BJ (cell line): ENCODE measurements at regions not wholly inside any gene's neighbourhood (a gene's known extent, or its start where the extent isn't known, plus 50 kb on each side); places are given as distances from the start of the nearest gene placed in this dataset.

Experiments
- CTCF ChIA-PET: fragments of 350-600 bp; formaldehyde crosslinking; extraction: SDS; loops from one replicate; lab custom pipeline; 2021; ENCODE audit warnings: antibody characterized with exemption, inconsistent platforms; lab: Yijun Ruan, JAX
- POLR2A ChIA-PET: fragments of 300-600 bp; sonication (Branson Sonifier 250); formaldehyde crosslinking; extraction: SDS; loops from one replicate; lab custom pipeline; 2021; ENCODE audit warnings: antibody characterized with exemption; lab: Charles Lee
- DNase-seq: peaks from one replicate; pipeline ENCODE4 v3.0.0-alpha.2; 2011; ENCODE audit warnings: low read depth
- H3K27me3 ChIP-seq: 2 replicates; pipeline ENCODE4 v1.6.0; 2011; ENCODE audit warnings: low read length; ENCODE audit not compliant: control insufficient read depth, insufficient read depth
- H3K36me3 ChIP-seq: 2 replicates; pipeline ENCODE4 v1.5.1; 2011; ENCODE audit warnings: low read length; ENCODE audit not compliant: control insufficient read depth, insufficient read depth
- H3K4me3 ChIP-seq: 2 replicates; pipeline ENCODE4 v1.5.1; 2011; ENCODE audit warnings: low read depth, mild to moderate bottlenecking, control low read depth, low read length
- TF ChIP-seq, protein P1 (sequence below): IDR thresholded peaks from 2 replicates; pipeline ENCODE4 v1.5.1; 2011; ENCODE audit warnings: low read depth, mild to moderate bottlenecking, control low read depth, inconsistent platforms, low read length, moderate library complexity; ENCODE audit not compliant: insufficient read depth

DNA sequence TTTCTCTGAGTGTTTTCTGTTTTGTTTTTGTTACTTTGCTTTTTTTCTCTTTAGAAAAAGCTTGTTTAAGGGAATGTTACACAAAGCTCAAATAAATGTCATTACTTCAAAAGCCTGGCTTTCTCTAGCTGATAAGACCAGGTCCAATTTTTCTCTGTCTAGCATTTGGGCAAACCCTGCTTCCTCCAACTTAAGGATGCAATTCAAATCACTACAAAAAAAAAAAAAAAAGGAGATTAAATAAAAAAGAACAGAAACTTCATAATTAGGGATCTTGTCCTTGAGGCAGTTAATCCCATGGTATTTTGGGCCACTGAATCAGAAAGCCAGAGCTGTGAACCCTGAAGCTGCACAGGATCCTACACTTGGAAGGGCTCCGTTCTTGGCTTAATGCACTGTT is 480.8 kb upstream of the KIRREL3 start:
- POLR2A ChIA-PET: no interaction called here
- DNase-seq: no peak

DNA sequence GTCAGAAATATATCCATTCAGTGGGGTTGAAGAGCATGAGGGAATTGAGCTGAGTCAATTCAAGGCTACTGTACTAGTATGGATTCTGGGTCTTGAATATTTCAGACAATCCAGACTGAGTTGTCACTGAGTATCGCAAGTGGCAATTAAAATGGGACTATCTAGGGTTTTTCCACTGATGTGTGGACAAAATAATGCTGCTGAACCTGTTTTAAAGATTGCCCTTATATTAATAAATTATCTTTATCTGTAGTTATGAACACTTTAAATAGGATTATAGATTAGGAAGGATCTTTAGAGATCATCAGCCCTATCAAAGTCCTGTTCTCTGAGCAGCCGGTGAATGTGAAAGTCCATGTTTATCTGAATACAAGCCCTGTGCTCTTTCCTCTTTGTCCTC is 478.3 kb upstream of the KIRREL3 start:
- POLR2A ChIA-PET: no interaction called here
- no peaks in the 10 kb centered on the region for H3K36me3 ChIP-seq
- DNase-seq: no peak
- CTCF ChIA-PET: no interaction called here
- H3K4me3 ChIP-seq: no peak overlapping the region
- H3K27me3 ChIP-seq: no peaks in the 10 kb centered on the region; the same call in 1 of the 2 replicates
- TF ChIP-seq, protein P1, sequence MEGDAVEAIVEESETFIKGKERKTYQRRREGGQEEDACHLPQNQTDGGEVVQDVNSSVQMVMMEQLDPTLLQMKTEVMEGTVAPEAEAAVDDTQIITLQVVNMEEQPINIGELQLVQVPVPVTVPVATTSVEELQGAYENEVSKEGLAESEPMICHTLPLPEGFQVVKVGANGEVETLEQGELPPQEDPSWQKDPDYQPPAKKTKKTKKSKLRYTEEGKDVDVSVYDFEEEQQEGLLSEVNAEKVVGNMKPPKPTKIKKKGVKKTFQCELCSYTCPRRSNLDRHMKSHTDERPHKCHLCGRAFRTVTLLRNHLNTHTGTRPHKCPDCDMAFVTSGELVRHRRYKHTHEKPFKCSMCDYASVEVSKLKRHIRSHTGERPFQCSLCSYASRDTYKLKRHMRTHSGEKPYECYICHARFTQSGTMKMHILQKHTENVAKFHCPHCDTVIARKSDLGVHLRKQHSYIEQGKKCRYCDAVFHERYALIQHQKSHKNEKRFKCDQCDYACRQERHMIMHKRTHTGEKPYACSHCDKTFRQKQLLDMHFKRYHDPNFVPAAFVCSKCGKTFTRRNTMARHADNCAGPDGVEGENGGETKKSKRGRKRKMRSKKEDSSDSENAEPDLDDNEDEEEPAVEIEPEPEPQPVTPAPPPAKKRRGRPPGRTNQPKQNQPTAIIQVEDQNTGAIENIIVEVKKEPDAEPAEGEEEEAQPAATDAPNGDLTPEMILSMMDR: no peak

More for the DNA sequence above, 480.8 kb upstream of the KIRREL3 start:
- H3K4me3 ChIP-seq: no peak overlapping the region
- CTCF ChIA-PET: interaction anchor here (2.2 kb wide), 1 partner anchor 12 kb away, joined by 5 read pairs; no protein-coding TSS in a partner anchor
- no peaks in the 10 kb centered on the region for H3K36me3 ChIP-seq
- TF ChIP-seq, protein P1: no peak
- H3K27me3 ChIP-seq: no peaks in the 10 kb centered on the region

DNA sequence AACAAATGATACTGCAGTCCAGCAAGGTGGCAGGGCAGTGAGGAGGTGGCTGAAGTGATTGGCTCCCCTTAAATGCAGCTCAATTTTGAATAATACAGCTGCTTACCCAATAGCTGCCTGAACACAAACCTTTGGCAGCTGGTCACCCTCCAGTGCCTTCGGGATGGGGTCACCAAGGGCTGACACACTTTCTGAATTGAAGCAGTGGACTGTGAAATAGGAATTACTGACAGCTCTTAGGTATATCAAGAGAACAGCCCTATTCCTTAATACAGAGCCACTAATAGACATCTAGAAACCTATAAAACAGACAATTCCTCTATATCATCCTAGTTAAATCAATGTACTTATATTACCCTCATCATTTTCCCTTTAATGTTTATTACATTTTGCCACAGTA is 474.2 kb upstream of the KIRREL3 start:
- no peak for DNase-seq
- ChIA-PET CTCF (no interaction called here), POLR2A (no interaction called here)
- Histone ChIP-seq H3K27me3 (no peaks in the 10 kb centered on the region; the same call in 1 of the 2 replicates), H3K36me3 (no peaks in the 10 kb centered on the region), H3K4me3 (no peak overlapping the region)
- TF ChIP-seq, protein P1: no peak

DNA sequence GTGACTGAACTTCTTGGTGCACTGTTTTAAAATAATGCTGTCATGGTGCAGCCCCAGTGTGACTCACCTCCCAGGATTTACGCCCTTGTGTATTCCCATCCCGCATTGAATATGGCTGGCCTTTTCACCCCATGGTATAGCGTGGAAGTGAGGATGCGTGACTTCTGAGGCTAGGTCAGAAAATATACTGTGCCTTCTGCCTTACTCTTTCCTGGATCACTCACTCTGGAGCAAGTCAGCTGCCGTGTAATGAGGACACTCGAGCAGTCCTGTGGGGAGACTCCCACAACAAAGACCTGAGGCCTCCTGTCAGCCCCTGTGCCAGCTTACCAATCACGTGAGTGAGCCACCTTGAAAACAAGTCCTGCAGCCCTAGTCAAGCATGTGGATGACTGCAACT is 471.9 kb upstream of the KIRREL3 start:
- no peak for DNase-seq
- TF ChIP-seq, protein P1: no peak
- CTCF ChIA-PET: interaction anchor here (0.8 kb wide), 1 partner anchor 294 kb away, joined by 3 read pairs; no protein-coding TSS in a partner anchor
- Histone ChIP-seq H3K36me3 (no peaks in the 10 kb centered on the region), H3K27me3 (no peaks in the 10 kb centered on the region; the same call in 1 of the 2 replicates), H3K4me3 (no peak overlapping the region)
- POLR2A ChIA-PET: no interaction called here

DNA sequence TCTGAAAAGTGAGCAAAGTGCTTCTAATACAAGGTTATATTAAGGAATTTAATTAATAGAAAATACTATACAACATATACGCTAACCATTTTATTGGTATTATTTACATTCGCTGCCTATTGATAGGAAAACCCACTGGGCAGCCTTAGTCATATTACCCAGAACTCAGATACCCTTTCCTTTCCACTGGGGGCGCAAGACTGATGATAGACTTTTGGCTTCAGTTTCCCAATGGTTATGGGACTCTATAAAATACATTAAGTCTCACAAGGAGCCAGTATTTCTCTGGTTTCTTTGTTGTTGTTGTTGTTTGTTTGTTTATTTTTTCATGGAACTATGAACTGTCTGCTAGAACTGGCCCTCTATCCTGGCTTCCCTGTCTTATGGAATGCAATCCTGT is 471.1 kb upstream of the KIRREL3 start:
- no peak overlapping the region for H3K4me3 ChIP-seq
- ChIA-PET POLR2A (no interaction called here), CTCF (no interaction called here)
- TF ChIP-seq, protein P1: no peak
- H3K27me3 ChIP-seq: no peaks in the 10 kb centered on the region; the same call in 1 of the 2 replicates
- no peaks in the 10 kb centered on the region for H3K36me3 ChIP-seq
- DNase-seq: no peak
